CD1c-positive myeloid dendritic cell (primary cell): ENCODE measurements at regions not wholly inside any gene's neighbourhood (a gene's known extent, or its start where the extent isn't known, plus 50 kb on each side); places are given as distances from the start of the nearest gene placed in this dataset.

Source experiments
- DNase-seq: peaks from one replicate; pipeline ENCODE4 v3.0.0-alpha.2; 2016; ENCODE audit errors: extremely low spot score

DNA sequence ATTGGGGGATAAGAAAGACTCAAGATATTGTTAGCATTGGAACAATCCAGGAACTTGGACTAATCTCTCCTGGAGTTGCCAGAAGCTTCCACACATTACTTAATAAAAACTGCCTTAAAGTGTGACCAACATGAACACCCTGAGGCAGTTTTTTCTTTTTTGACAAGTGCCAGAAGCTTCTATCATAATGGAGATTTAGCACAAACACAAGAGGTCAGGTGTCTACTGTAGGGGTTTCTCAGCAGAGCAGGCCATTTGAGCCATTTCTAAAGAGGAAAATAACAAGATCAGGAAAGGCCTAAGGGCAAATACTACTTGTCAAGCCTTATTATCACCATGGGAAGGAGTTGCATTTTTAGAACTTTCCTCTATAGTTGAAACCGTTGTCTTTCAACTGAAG, 361.5 kb downstream of the EPM2A start:
- no peak for DNase-seq

- no peak for DNase-seq
Measured at GRCh38 chr6:145374570-145374969, 360.8 kb downstream of the EPM2A start.

DNA sequence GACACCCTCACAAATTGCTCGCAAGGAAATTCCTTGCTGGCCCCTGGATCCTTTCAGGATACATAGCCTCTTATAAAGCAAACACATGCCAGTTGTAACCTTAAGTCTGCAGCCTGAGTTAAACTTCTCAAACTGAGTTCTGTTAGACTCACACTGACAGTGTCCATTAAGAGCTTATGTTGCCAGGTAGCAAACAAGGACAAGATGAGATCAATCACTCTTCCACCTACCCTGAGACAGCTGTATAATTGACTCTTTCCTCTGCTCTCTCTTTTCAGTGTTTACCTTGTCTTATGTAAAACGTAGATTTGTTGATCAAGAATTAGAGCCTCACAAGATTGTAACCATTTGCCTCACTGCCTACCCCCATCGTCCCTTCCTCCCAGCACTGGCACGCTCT, 359.8 kb downstream of the EPM2A start:
- no peak for DNase-seq

DNA sequence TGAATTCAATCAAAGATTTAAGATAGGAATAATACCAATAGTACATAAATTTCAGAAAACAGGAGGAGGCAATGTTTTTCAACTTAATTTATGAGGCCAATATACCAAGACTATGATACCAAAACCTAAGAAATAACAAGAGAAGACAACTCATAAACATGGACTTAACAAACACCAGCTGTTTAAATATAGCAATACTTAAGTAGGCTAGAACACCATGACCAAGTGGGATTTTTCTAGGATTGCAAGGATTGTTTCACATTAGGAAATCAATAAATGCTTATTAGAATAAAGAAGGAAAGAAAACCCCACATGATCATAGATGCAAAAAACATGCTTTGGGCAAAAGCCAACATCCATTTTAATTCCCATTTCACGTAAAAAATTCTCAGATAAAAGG, 355.1 kb downstream of the EPM2A start:
- no peak for DNase-seq

DNA sequence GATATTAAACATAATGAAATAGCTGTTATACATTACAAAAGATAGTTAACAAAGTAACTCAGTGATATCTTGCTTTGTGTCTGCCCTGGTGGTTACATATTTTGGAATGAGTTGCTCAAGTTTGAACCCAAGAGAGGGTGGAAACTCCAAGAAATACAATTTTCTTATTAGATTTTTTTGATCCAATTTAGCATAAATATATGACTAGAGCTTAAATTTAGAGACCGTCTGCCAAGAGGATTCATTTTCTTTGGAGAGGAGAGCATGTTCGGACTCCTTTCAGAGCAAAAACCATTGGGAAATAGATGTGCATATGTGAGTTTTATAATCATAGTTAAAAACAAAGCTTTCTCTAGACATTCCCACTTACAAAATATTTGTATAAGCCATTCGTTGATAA, 353.4 kb downstream of the EPM2A start:
- no peak for DNase-seq

GRCh38 chr6:145383428-145383827, 351.9 kb downstream of the EPM2A start:
- DNase-seq = no peak

DNA sequence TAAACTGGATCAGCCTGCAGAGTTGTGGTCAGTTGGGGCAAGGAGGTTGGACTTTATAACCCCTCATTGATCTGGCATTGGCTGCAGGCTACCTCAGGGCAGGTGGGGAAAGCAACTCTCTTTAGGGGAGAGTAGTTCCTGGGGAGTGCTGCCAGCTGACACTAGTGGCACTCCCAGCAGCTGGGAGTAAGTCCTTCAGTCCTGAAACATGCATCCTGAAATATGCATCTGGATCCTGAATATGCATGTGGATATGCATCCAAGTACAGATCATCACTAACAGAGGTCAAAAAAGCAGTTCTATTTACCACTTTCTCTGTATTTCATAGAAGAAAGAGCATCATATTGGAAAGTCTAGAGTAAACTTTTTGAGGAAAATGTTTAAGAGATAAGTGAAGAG, 350.8 kb downstream of the EPM2A start:
- no peak for DNase-seq

DNA sequence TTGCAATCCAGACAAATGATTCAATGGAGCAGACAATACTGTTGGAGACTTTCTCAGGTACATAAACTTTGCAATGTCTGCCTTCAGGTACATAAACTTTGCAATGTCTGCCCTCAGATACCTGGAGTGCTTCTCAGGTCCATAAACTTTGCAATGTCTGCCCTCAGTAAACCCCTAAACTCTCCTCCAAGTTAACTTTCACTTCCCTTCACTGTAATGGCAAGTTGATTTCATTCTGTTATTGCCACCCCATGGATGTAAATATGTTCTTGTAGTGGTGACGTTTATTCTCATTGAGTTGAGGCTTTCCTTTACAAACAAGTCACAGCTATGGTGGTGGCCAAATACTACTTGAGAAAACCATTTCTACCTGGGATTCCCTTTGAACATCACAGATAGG, 338.8 kb downstream of the EPM2A start:
- no peak for DNase-seq

DNA sequence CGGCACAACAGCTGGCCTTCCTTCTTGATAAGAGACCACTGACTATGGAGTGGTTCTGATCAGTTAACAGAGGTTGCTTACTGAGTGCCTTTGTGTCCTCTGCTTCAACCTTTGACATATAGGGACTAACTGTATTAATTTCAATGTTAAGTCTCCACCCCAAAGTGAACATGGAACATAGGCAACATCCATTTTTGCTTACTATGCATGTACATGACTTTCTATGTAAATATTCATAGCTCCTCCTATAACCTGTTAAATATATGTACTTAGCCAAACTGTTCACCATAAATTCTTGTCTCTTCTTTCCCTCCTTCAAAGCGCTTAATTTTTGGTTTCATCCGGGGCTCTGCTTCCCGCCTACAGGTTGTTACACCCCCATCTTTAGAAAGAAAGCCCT, 334.8 kb downstream of the EPM2A start:
- no peak for DNase-seq

GRCh38 chr6:145405006-145405551, 330.2 kb downstream of the EPM2A start:
- DNase-seq = no peak

- no peak for DNase-seq
Measured at GRCh38 chr6:145406783-145407182, 328.5 kb downstream of the EPM2A start.

DNA sequence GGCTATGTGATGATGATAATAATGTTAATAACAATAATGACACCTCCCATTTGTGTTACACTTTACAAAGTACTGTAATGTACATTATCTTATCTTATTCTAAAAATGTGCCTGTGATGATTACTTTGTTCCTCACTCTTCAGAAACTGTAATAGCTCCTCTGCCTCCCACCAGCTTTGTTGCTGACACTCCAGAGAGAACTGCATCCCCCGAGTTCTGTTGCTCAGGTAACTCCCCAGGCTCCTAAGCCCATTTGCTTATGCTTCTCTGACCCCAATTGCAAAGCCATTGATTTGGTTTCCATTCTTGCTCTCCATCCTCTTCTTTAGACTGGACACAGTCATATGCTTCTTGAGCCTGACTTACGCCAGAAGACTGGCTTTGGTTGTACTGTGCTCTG, 319.7 kb downstream of the EPM2A start:
- no peak for DNase-seq

GRCh38 chr6:145420599-145420998, 314.7 kb downstream of the EPM2A start:
- no peak for DNase-seq

DNA sequence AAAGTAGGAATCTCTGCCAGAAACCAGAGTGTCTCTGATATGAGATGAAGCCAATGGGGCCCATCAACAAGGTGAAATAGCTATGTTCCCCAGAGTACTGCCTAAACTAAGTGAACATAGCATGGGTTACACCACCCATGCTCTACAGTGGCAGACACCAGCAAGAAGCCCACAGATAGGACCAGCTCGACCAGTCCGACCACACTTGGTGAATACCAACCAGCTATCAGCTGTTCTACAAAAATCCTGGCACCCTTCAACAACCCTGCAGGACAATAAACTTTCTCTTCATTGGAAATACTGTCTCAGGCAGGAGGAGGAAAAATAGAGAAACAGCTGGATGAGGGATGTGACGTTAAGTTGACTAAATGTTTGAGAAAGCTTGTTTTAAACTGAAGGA, 311.4 kb downstream of the EPM2A start:
- DNase-seq = no peak

DNA sequence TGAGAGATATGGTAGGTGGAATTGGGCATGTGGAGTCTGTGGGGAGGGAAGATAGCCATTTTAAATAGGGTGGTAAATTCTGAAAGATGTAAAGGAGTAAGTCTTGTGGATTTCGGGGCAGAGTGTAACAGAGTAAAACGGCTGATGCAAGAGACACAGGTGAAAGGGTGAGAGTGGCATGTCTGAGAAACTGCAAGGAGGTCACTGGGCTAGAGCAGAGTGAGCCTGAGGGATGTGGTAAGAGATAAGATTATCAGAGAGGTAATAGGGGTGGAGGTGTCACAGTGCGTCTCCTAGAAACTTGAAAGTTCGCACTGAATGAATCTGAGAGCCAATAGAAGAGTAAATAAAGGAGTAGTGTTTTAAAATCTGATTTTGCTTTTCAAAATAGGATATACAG, 308.1 kb downstream of the EPM2A start:
- no peak for DNase-seq

- DNase-seq = no peak
Measured at GRCh38 chr6:145428706-145429105, 306.6 kb downstream of the EPM2A start.

DNA sequence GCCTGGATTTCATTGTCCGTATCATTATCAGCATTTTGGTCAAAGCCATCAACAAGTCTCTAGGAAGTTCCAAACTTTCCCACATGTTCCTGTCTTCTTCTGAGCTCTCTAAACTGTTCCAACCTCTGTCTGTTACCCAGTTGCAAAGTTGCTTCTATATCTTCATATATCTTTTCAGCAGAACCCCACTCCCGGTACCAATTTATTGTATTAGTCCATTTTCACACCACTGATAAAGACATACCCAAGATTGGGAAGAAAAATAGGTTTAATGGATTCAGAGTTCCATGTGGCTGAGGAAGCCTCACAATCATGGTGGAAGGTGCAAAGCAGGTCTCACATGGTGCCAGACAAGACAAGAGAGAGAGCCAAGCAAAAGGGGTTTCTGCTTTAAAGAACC, 293.2 kb downstream of the EPM2A start:
- no peak for DNase-seq

DNA sequence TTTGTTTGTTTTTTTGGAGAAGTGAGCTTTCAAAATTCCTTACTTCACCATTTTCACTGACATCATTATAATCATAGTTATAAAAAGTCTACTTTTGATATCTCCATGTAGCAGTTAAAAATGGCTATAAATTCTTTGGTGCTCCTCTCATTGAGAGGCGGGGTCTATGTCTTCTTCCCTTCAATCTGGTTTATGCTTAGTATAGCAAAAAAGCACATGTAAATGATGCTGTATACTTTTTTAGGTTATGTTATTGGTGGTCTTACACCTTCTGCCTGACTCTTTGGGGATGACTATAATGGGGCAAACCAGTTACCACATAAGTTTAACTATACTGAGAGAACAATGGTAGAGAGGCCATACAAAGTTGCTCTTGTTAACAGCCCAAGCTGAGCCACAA, 289.6 kb downstream of the EPM2A start:
- DNase-seq = no peak

GRCh38 chr6:145451029-145451428, 284.3 kb downstream of the EPM2A start:
- DNase-seq = no peak

GRCh38 chr6:145453376-145453775, 281.9 kb downstream of the EPM2A start:
- no peak for DNase-seq

DNA sequence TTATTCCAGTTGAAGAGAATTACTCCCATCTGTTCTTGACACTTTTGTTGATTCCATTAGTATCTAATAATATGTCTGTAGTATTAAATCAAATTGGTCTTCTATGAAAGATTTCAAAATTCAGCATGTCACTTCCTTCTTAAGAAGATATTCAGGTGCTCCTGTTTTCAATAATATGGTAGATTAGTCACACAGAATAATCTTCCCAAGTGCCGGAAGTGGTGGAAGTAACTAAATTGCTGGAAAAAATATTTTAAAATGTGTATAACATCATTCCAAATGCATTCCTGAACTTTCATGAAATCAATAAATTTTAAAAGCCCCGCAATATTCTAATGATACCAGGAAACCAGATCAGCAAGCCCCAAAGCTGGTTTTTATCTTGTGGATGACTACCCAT, 281.3 kb downstream of the EPM2A start:
- no peak for DNase-seq

DNA sequence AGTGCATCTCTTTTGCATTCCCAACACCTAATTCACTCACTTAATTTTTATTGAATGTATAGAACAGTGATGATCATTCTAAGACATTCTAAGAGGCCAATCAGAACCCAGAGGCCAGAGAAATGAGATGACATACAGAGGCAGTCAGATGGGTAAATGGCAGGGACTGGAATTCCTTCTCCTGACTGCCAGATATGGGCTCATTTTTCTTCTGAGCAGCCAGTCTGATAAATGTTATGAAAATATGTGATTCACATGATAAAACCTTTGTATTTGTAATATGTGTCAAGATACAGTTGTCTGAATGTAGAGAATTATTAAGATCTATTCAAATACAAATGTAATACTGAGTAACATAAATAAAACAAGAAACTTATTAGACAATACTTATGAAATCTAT, 277.8 kb downstream of the EPM2A start:
- DNase-seq = no peak

GRCh38 chr6:145468534-145468933, 266.8 kb downstream of the EPM2A start:
- no peak for DNase-seq

GRCh38 chr6:145469021-145469420, 266.3 kb downstream of the EPM2A start:
- DNase-seq = no peak
